CD8-positive, alpha-beta memory T cell (primary cell): ENCODE measurements at regions not wholly inside any gene's neighbourhood (a gene's known extent, or its start where the extent isn't known, plus 50 kb on each side); places are given as distances from the start of the nearest gene placed in this dataset.

Experiments
- CTCF ChIA-PET: fragments of 350-600 bp; sonication (Branson Sonifier 250); formaldehyde crosslinking; loops from one replicate; lab custom pipeline; 2021; ENCODE audit warnings: antibody characterized with exemption; lab: Charles Lee
- POLR2A ChIA-PET: fragments of 350-600 bp; sonication (Branson Sonifier 250); formaldehyde crosslinking; loops from one replicate; lab custom pipeline; 2021; ENCODE audit warnings: antibody characterized with exemption; lab: Charles Lee
- DNase-seq, 5 donors: peaks; one replicate each; pipeline versions ENCODE4 v3.0.0 to v3.0.0-alpha.2; 2020 to 2022; ENCODE audit warnings: mixed read lengths in 1 of 5
- H3K27ac ChIP-seq: one replicate; pipeline ENCODE4 v1.7.0; 2013; ENCODE audit warnings: low read depth, mild to moderate bottlenecking, low read length, moderate library complexity
- H3K27me3 ChIP-seq: 2 replicates; pipeline ENCODE4 v1.7.0; 2013; ENCODE audit warnings: low read length, mild to moderate bottlenecking; ENCODE audit not compliant: insufficient read depth, poor library complexity, severe bottlenecking
- H3K36me3 ChIP-seq: 2 replicates; pipeline ENCODE4 v1.7.0; 2013; ENCODE audit warnings: mild to moderate bottlenecking, low read length, moderate library complexity; ENCODE audit not compliant: insufficient read depth
- H3K4me1 ChIP-seq: 2 replicates; pipeline ENCODE4 v1.7.0; 2013; ENCODE audit warnings: mild to moderate bottlenecking, low read length, moderate library complexity; ENCODE audit not compliant: insufficient read depth
- H3K4me3 ChIP-seq: 2 replicates; pipeline ENCODE4 v1.7.0; 2013; ENCODE audit warnings: mild to moderate bottlenecking, low read length
- H3K9me3 ChIP-seq: 2 replicates; pipeline ENCODE4 v1.7.0; 2013; ENCODE audit warnings: mild to moderate bottlenecking, low read length
- H3K27ac Mint-ChIP-seq, 8 donors: one replicate each; pipeline ENCODE4 v1.8.0; 2020 to 2021; ENCODE audit warnings: mixed read lengths in 8 of 8, mild to moderate bottlenecking in 6 of 8, inconsistent platforms in 3 of 8, moderate library complexity in 3 of 8
- H3K27me3 Mint-ChIP-seq, 2 donors: one replicate each; pipeline ENCODE4 v1.8.0; 2020 to 2021; ENCODE audit warnings: mixed read lengths in 2 of 2, mild to moderate bottlenecking in 1 of 2, moderate library complexity in 1 of 2
- H3K36me3 Mint-ChIP-seq, 3 donors: one replicate each; pipeline ENCODE4 v1.8.0; 2020 to 2021; ENCODE audit warnings: mixed read lengths in 3 of 3, inconsistent platforms in 1 of 3, mild to moderate bottlenecking in 1 of 3
- H3K4me1 Mint-ChIP-seq, 3 donors: one replicate each; pipeline ENCODE4 v1.8.0; 2020 to 2021; ENCODE audit warnings: mixed read lengths in 3 of 3, inconsistent platforms in 1 of 3, mild to moderate bottlenecking in 1 of 3
- H3K4me3 Mint-ChIP-seq, 7 donors: one replicate each; pipeline ENCODE4 v1.8.0; 2020 to 2021; ENCODE audit warnings: mixed read lengths in 7 of 7, mild to moderate bottlenecking in 6 of 7, moderate library complexity in 4 of 7, inconsistent platforms in 2 of 7
- H3K9me3 Mint-ChIP-seq, 5 donors: one replicate each; pipeline ENCODE4 v1.8.0; 2020 to 2022; ENCODE audit warnings: mixed read lengths in 5 of 5, mild to moderate bottlenecking in 3 of 5, moderate library complexity in 2 of 5, inconsistent platforms in 1 of 5

DNA sequence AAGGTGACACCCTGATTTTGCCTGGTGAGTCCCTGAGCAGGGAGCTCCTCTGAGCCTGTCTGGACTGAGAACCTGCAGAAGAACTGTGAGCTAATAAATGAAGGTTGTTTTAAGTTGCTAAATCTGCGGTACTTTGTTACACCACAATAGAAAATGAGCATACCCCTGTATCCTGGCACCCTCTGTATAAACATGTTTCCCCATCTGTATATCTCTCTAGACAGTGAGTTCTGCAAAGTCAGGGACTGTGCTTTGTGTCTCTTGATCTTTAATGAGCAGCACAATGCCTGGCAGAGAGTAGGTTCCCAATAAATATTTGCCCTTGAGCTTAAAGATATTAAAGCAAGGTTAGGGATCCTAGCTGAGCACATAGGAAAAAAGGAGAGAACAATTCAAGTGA lies 228.8 kb downstream of the OMA1 start:
- Histone ChIP-seq H3K9me3 (no peaks in the 10 kb centered on the region), H3K27me3 (no peaks in the 10 kb centered on the region), H3K36me3 (no peaks in the 10 kb centered on the region), H3K4me1 (no peaks in the 10 kb centered on the region), H3K4me3 (no peak overlapping the region), H3K27ac (no peak overlapping the region)
- H3K4me3 Mint-ChIP-seq = no peak overlapping the region
- ChIA-PET POLR2A (no interaction called here), CTCF (interaction anchor here (0.8 kb wide), 1 partner anchor 9 kb away, joined by 3 read pairs; no protein-coding TSS in a partner anchor)
- peaks cover 0 to 25% (median 6%) of the 10 kb centered on the region in 3 donors for H3K36me3 Mint-ChIP-seq
- no peaks in the 10 kb centered on the region for H3K4me1 Mint-ChIP-seq
- H3K9me3 Mint-ChIP-seq = peaks cover 0 to 9% (median 3%) of the 10 kb centered on the region in 5 donors
- H3K27me3 Mint-ChIP-seq = peaks cover 0 to 3% of the 10 kb centered on the region in 2 donors
- peak overlapping the region in 1 of 8 donors; percentile 58 for H3K27ac Mint-ChIP-seq
- no peak for DNase-seq

DNA sequence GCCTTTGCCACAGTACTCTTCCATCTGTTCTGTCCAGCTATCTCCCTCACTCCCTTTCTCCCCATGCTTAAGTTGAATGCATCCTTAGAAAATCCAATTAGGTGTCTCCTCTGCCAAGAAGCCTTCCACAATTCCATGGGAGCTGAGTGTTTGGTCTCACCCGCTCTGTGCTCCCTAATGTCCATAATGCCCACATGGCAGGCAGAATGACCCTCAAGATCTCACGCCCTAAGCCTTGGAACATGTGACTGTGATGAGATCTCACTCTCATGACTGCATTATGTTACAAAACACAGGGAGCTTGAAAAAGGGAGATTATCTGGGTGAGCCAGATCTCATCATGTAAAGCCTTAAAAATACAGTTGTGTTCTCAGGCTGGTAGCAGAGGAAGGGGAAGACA lies 229.4 kb downstream of the OMA1 start:
- peaks cover 0 to 22% (median 6%) of the 10 kb centered on the region in 3 donors for H3K36me3 Mint-ChIP-seq
- CTCF ChIA-PET = no interaction called here
- POLR2A ChIA-PET = no interaction called here
- H3K9me3 ChIP-seq = no peaks in the 10 kb centered on the region
- no peak overlapping the region for H3K27ac ChIP-seq
- H3K4me1 ChIP-seq = no peaks in the 10 kb centered on the region
- DNase-seq = no peak
- H3K4me1 Mint-ChIP-seq = no peaks in the 10 kb centered on the region
- no peaks in the 10 kb centered on the region for H3K36me3 ChIP-seq
- H3K9me3 Mint-ChIP-seq = peaks cover 0 to 7% (median 1%) of the 10 kb centered on the region in 5 donors
- no peaks in the 10 kb centered on the region for H3K27me3 ChIP-seq
- H3K4me3 Mint-ChIP-seq = no peak overlapping the region
- H3K27ac Mint-ChIP-seq = peak overlapping the region in 1 of 8 donors; percentile 6
- no peak overlapping the region for H3K4me3 ChIP-seq
- H3K27me3 Mint-ChIP-seq = peaks cover 0 to 3% of the 10 kb centered on the region in 2 donors

DNA sequence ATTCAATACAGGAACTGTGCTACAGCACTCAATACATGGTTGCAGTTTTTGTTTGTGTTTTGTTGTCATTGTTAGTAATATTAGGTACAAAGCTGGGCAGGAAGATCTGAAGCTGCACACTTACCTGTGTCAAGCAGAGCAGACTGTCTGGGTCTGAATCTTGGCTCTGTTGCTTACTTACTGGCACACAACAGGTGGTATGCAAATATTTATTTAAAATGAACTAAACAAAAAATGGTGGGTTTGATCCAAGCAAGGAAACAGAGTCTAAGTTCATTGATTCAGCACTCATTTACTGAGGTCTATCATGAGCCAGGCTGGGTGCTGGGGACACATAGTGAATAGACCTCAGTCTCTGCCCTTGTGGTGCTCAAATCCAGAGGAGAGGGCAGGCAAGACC lies 230.4 kb downstream of the OMA1 start:
- Histone ChIP-seq H3K36me3 (no peaks in the 10 kb centered on the region), H3K4me3 (no peak overlapping the region), H3K4me1 (no peaks in the 10 kb centered on the region), H3K27ac (no peak overlapping the region), H3K9me3 (no peaks in the 10 kb centered on the region), H3K27me3 (no peaks in the 10 kb centered on the region)
- H3K27me3 Mint-ChIP-seq = peaks cover 0 to 3% of the 10 kb centered on the region in 2 donors
- no peak for DNase-seq
- peak overlapping the region in 2 of 8 donors; percentile 19 to 43 for H3K27ac Mint-ChIP-seq
- H3K9me3 Mint-ChIP-seq = peaks cover 0 to 2% (median 0%) of the 10 kb centered on the region in 5 donors
- H3K4me1 Mint-ChIP-seq = no peaks in the 10 kb centered on the region
- H3K36me3 Mint-ChIP-seq = peaks cover 0 to 18% (median 6%) of the 10 kb centered on the region in 3 donors
- no peak overlapping the region for H3K4me3 Mint-ChIP-seq
- ChIA-PET CTCF (no interaction called here), POLR2A (no interaction called here)

DNA sequence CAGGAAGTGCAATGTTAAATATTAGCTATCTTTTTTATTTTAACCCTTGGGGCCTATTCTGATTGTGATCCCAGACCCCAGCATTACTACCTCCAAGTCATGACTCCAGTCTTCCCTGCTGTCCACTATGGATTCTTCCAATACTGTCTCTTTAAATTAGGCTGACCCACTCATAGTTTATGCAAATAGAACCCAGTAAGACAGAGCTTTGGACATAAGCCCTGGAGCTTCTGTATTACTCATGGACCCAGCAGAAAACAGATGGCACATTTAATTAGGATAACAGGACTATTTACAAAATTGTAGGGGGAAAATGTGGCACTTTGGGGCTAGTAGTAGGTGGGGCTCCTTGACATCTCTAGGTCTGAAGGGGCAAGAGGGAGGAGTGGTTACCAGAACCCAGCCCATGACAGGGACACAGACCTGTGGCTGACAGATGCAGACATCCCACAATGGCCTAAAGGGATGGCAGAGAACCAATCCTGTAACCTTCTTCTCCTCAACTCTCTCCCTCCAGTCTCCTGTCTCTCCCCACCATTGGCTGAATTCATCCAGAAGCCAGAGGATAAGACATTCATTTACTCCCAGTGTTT lies 233.5 kb downstream of the OMA1 start:
- no peaks in the 10 kb centered on the region for H3K4me1 Mint-ChIP-seq
- no peak overlapping the region for H3K27ac Mint-ChIP-seq
- ChIA-PET CTCF (no interaction called here), POLR2A (no interaction called here)
- no peak overlapping the region for H3K4me3 ChIP-seq
- H3K4me3 Mint-ChIP-seq = no peak overlapping the region
- no peaks in the 10 kb centered on the region for H3K9me3 Mint-ChIP-seq
- H3K36me3 ChIP-seq = no peaks in the 10 kb centered on the region
- no peaks in the 10 kb centered on the region for H3K9me3 ChIP-seq
- no peaks in the 10 kb centered on the region for H3K4me1 ChIP-seq
- DNase-seq = no peak
- peaks cover 0 to 7% (median 2%) of the 10 kb centered on the region in 3 donors for H3K36me3 Mint-ChIP-seq
- H3K27ac ChIP-seq = no peak overlapping the region
- H3K27me3 ChIP-seq = no peaks in the 10 kb centered on the region
- peaks cover 0 to 3% of the 10 kb centered on the region in 2 donors for H3K27me3 Mint-ChIP-seq

DNA sequence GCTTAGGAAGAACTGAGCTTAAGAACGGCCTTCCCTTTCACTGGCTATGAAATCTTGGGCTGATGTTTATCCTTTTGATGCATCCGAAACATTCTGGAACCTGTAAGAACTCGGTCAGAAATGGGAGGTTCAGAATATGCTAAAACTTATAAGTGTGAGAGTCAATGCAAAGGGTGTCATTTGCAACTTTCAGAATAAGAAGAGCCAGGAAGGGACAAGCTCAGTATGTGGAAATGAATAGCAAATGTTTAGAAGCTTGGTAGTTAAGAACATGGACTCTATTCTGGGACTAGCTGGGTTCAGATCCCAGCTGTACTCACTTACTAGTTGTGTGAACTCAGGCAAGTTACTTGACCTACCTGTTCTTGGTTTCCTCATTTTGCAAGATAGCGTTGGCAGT lies 234.1 kb downstream of the OMA1 start:
- ChIA-PET CTCF (no interaction called here), POLR2A (no interaction called here)
- Mint-ChIP-seq H3K36me3 (peaks cover 0 to 7% (median 2%) of the 10 kb centered on the region in 3 donors), H3K27me3 (peaks cover 0 to 3% of the 10 kb centered on the region in 2 donors), H3K4me3 (no peak overlapping the region), H3K9me3 (no peaks in the 10 kb centered on the region), H3K27ac (no peak overlapping the region), H3K4me1 (no peaks in the 10 kb centered on the region)
- no peaks in the 10 kb centered on the region for H3K9me3 ChIP-seq
- no peaks in the 10 kb centered on the region for H3K36me3 ChIP-seq
- H3K27me3 ChIP-seq = no peaks in the 10 kb centered on the region
- H3K4me3 ChIP-seq = no peak overlapping the region
- no peak overlapping the region for H3K27ac ChIP-seq
- DNase-seq = no peak
- no peaks in the 10 kb centered on the region for H3K4me1 ChIP-seq

DNA sequence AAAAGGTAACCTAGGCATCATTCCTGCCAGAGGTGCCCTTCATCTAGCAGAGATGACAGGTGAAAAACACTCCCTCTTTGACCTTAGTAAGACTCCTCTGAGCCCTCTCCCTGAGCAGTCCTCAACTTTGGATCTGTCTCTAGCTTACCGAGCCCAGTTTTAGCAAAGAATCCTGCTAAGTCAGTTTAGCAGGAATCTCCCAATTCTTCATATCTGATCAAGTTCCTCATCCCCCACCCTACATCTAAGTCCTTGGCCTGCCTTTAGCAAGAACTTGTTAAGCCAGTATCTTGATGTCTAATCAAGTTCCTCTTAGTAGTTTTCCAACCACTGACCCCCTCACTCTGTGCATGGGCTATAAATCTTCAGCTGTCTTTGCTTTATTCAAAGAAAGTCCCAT lies 235.6 kb downstream of the OMA1 start:
- Mint-ChIP-seq H3K27ac (peak overlapping the region in 1 of 8 donors; percentile 1), H3K4me3 (no peak overlapping the region), H3K4me1 (no peaks in the 10 kb centered on the region), H3K9me3 (no peaks in the 10 kb centered on the region), H3K36me3 (peaks cover 0 to 11% (median 2%) of the 10 kb centered on the region in 3 donors), H3K27me3 (peaks cover 0 to 3% of the 10 kb centered on the region in 2 donors)
- no peak for DNase-seq
- Histone ChIP-seq H3K27ac (no peak overlapping the region), H3K4me3 (no peak overlapping the region), H3K36me3 (no peaks in the 10 kb centered on the region), H3K27me3 (no peaks in the 10 kb centered on the region), H3K9me3 (no peaks in the 10 kb centered on the region), H3K4me1 (no peaks in the 10 kb centered on the region)
- CTCF ChIA-PET = no interaction called here
- POLR2A ChIA-PET = no interaction called here

DNA sequence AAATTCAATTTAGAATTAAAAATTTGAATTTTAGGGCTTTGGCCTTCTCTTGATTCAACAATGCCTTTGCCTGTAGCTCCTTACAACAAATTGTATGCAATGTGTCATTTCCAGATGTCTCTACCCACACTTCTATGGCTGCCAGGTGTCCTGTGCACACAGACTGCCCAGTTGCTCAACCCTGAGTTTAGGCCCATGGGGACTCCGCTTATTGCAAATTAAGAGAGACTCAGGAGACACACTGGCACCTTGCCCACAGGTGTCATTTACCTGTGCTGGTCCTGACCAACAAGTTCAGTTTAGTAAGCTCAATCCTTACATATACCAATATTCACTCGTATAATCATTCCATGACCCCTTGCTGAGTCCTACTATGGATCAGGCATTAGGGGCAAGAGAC lies 236.1 kb downstream of the OMA1 start:
- no peaks in the 10 kb centered on the region for H3K9me3 ChIP-seq
- H3K27me3 Mint-ChIP-seq = peaks cover 0 to 4% of the 10 kb centered on the region in 2 donors
- H3K4me1 Mint-ChIP-seq = no peaks in the 10 kb centered on the region
- CTCF ChIA-PET = no interaction called here
- no peak for DNase-seq
- H3K27ac Mint-ChIP-seq = peak overlapping the region in 1 of 8 donors; percentile 30
- peaks cover 0 to 11% (median 2%) of the 10 kb centered on the region in 3 donors for H3K36me3 Mint-ChIP-seq
- POLR2A ChIA-PET = no interaction called here
- H3K9me3 Mint-ChIP-seq = no peaks in the 10 kb centered on the region
- no peak overlapping the region for H3K27ac ChIP-seq
- H3K4me3 Mint-ChIP-seq = no peak overlapping the region
- H3K36me3 ChIP-seq = no peaks in the 10 kb centered on the region
- no peaks in the 10 kb centered on the region for H3K27me3 ChIP-seq
- no peaks in the 10 kb centered on the region for H3K4me1 ChIP-seq
- H3K4me3 ChIP-seq = no peak overlapping the region

DNA sequence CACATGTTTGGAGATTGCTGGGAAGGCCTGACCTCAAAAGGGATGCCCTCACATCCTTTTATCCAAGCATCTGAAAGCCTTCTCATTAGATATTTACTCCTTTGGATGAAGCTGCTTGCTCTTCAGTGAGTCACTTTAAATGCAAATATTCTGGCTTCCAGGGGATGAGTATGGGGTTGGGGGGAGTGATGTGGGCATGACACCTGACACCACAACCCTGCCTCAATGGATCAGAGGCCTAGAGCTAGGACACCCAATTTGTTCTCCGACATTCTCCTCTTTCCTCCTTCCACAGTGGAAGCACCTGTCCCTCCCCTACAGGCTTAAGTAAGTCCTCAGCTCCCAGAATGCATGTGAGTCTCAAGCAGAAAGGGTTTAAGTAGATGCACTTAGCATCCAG lies 238.3 kb downstream of the OMA1 start:
- Mint-ChIP-seq H3K9me3 (no peaks in the 10 kb centered on the region), H3K4me1 (no peaks in the 10 kb centered on the region), H3K4me3 (no peak overlapping the region), H3K27me3 (peaks cover 0 to 3% of the 10 kb centered on the region in 2 donors), H3K27ac (no peak overlapping the region), H3K36me3 (peaks cover 0 to 5% (median 0%) of the 10 kb centered on the region in 3 donors)
- no peak for DNase-seq
- Histone ChIP-seq H3K27ac (no peak overlapping the region), H3K27me3 (no peaks in the 10 kb centered on the region), H3K4me3 (no peak overlapping the region), H3K9me3 (no peaks in the 10 kb centered on the region), H3K36me3 (no peaks in the 10 kb centered on the region), H3K4me1 (no peaks in the 10 kb centered on the region)
- POLR2A ChIA-PET = no interaction called here
- CTCF ChIA-PET = interaction anchor here (1.2 kb wide), 1 partner anchor 10 kb away, joined by 3 read pairs; no protein-coding TSS in a partner anchor
